ENCODE measurements at regions not wholly inside any gene's neighbourhood (a gene's known extent, or its start where the extent isn't known, plus 50 kb on each side); places are given as distances from the start of the nearest gene placed in this dataset.

DNA sequence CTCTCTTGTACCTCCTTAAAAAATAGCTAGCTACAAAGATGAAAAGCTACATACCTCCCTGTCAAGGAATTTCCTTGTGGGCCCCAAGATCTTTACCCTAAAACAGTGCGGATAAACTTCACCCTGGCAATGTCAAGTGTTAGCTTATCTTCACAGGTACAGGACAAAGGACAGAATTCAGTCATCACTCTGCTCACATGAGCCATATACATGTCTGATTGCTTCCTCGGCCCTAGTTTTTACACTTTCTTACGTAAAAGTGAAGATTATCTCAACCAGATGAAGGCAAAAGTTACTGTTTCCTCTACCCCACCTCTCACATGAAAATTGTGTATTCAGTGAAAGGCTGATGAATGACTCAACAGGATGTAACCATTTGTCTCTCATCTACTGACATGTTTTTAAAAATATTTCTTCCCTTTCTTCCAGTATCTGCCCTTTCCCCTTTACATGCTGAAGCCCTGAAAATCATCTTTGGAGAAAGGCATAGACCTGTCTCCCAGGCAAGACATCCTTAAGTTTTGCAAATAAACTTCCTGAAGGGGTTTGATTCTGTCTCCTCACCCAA is 890.1 kb downstream of the GALC start:
- no peak for DNase-seq (ENCODE audit: low spot score)

DNA sequence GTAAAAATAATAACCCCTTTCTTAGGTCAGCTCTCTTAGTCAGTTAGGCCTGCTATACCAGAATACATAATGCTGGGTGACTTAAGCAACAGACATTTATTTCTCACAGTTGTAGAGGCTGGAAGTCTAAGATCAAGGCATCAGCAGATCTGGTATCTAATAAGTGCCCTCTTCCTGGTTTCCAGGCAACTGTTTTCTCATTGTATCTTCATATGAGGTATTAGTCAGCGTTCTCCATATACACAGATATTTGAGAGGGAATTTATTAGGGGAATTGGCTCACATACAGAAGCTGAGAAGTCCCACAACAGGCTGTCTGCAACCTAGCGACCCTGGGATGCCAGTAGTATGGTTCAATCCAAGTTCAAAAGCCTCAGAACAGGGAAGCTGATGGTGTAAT is 896.0 kb downstream of the GALC start:
- no peak for DNase-seq (ENCODE audit: low spot score)

DNA sequence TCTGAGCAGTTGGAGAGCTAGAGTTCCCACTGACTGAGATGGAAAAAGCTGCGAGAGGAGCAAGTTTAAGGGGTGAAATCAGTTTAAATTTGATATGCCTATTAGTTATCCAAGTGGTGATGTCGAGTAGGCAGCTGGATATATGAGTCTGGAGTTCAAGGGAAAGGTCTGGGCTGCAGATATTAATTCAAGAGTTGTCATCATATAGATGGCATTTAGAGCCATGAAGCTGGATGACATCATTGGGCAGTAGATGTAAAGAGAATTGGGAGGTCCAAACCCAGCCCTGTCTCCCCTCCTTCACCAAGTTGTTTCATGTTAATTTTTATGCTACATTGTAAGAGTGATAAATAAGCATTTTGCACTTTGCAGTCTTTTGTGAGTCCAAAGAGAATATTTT is 898.1 kb downstream of the GALC start:
- no peak for DNase-seq (ENCODE audit: low spot score)

DNA sequence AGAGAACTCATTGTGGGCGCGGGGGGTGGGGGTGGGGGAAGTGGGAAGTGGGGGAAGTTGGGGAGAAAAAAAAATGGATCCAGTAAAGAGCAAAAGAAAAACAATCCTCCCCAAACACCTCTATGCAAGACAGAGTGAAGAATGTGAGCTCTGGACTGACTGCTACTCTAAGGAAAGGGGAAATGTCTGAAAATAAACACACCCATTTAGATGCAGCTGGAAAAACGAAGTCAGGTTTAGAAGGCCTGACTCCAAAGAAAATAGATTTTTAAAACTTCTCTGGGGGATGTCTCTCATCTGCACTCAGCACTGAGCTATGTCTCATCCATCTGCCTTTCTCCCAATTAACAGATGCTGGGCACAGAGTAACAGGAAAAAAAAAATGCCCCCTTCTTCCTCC is 904.4 kb downstream of the GALC start:
- DNase-seq (ENCODE audit: low spot score) = no peak

DNA sequence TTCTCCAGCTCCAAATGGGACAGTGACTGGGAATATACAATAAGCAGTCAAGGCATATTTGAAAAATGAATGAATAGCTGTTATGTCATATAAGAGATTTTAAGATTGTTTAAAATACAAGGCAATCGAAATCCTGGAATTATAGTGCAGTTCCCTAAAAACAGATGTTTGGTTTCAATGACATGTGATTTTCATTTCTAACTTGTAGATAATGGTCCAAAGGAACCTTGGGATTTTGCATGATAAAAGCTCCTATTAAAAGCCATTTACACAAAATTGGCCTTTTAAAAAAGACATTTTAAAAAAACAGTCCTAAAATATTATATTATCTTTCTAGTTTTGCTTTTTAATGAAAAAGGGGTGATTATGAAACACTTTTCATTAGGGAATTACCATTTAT is 905.1 kb downstream of the GALC start:
- DNase-seq (ENCODE audit: low spot score) = no peak

DNA sequence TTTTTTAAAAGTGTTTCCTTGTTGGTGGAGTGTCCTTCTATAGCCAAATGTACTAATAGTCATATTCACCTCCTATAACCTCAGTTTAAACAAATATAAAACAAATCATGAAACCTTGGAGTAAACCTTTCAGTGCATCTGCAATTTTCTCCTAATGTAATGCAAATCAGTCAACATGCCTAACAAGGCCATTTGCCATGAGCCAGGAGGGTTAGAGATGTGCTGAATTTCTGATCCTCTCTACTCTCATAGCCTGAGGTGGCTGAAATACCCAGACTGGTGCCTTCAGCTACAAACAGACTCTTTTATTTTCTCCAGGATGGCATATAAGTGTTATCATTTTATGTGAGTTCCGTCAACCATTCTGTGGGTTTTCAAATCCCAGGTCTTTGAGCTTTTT is 908.1 kb downstream of the GALC start:
- DNase-seq (ENCODE audit: low spot score) = no peak

DNA sequence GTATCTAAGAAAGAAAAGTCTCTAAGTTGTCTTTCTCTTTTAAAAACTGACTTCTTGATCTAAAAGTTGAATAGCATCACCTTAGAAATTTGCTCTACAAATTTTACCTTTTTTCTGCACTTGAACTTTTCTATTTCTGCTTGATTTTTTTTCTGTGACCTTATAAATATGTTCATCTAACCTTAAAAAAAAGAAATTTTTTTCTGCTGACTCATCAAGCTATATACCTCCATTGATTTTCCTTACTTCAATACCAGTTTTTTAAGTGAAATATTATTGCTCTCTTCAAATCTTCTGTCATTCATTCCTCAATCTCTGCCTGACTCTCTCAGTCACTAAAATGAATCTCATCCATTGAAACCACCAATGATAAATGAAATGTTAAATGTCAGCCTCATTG is 910.1 kb downstream of the GALC start:
- no peak for DNase-seq (ENCODE audit: low spot score)

DNA sequence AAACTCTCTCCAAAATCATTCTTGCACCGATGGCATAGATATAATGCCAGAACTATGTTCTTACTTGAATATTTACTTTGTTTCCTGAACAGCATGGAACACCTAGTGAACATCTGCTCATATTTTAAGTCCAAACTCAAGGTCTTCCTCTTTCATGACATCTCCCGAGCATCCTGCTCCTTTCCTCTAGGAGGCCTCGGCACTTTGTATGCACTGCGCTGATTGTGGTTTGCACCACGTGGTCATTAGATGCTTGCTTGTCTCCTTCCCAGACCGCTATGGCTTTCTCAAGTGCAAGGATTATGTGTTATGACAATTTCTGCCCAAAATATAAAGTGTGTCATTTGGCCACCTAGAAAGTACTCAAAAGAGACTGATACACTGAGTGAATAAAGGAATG is 912.0 kb downstream of the GALC start:
- DNase-seq (ENCODE audit: low spot score) = no peak

DNA sequence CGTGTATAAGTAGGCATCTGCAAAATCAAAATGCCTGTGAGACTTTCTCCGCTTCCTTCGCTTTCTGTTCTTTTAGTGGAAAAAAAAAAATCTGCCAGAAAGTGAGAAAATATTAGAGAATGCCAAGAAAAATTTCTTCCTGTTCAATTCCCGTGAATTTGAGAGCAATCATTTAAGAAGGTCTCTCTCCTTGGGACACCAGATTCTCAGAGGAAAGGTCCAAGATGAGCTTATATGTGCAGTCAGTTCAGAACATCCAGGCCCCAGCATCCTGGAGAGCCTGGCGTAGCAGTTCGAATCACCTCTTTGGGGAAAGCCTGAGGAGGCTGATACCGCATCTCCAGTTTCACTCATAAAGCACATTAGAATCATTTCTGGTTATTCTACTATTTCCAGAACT is 912.8 kb downstream of the GALC start:
- no peak for DNase-seq (ENCODE audit: low spot score)

DNA sequence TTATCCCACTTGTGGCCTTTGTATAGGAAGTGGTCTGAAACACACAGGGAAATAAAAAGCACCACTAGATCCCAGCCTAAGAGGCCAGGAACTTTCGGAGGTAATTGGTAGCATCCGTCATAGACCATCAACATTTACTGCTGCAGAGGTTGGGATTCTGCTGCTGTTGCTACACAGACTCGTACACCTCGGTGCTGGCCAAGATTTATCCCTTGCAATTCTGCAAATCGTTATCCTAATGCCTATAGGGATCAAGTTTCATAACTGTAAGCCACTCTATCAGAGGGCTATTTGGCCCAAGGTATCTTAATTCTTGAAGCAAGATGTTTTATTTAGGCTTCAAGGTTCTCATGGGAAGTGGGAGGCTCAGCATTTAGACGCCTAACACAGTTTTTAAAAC is 913.6 kb downstream of the GALC start:
- DNase-seq (ENCODE audit: low spot score) = no peak

DNA sequence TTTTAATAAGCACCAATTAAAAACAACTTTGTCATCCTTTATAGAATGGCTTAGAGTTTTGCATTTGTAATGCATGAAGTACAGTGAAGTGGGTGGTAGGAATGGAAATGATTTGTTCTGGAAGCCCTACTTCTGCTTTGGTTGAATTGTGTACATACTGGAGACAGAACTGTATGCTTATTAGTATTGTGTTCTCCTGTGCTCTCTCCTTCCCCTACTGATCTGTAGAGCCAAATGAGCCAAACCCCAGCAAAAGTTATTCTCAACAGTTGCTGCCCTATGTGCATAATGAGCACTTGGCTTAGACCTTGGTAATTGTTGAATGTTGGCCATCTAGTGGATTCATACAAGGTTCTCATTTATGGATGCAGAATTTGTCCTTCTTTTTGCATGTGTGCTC is 916.1 kb downstream of the GALC start:
- DNase-seq (ENCODE audit: low spot score) = no peak

DNA sequence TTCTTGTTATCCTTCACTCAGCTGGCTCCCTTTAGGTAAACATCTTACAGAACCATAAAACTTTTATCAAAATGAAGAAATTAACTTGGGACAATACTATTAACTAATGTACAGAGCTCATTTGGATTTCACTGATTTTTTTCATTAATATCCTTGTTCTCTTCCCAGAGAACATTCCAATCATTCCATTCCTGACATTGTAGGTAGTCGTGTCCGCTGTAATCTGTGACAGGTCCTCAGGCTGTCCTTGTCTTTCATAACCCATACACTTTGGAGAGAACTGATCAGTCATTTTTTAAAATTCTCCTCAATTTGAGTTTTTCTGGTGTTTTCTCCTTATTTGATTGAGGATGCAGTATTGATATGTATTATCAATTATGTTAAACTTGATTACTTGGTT is 916.8 kb downstream of the GALC start:
- no peak for DNase-seq (ENCODE audit: low spot score)

DNA sequence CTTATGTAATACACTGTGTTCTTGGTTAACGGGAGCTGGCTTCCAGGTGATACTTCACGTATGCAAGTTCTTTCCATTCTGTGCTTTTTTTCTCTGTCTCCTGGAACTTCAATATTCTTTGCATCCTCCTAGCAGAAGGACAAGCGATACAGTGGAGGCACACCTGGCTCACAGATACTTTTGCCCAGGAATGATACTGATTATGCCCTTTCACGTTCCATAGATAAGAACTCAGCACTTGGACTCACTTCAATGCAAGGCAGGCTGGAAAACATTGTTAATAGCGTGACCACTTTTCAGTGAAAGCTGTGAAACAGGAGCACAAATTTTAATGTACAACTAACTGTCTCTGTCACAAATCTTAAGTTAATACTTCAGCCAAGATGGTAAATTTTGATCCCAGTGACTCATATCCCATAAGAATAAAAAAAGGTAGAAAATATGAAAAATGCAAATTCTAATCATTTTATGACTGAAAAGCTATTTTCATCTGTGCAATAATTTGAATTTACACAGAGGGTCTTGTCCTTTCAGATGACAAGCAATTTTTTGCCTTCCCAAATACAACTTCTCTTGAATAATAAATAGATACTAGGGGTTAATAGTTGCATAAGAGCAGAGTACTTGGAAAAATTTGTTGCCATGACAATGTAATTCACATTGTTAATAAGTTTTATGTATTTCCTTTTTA is 919.0 kb downstream of the GALC start:
- no peak for DNase-seq (ENCODE audit: low spot score)

DNA sequence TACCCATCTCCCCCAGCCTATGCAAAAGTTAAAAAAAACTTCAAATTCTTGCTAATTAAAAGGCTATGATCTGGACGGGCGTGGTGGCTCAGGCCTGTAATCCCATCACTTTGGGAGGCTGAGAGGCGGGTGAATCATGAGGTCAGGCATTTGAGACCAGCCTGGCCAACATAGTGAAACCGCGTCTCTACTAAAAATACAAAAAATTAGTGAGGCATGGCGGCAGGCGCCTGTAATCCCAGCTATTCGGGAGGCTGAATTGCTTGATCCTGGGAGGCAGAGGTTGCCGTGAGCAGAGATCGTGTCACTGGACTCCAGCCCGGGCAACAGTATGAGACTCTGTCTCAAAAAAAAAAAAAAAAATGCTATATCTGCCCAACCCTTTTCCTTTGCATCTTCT is 925.4 kb downstream of the GALC start:
- no peak for DNase-seq (ENCODE audit: low spot score)

DNA sequence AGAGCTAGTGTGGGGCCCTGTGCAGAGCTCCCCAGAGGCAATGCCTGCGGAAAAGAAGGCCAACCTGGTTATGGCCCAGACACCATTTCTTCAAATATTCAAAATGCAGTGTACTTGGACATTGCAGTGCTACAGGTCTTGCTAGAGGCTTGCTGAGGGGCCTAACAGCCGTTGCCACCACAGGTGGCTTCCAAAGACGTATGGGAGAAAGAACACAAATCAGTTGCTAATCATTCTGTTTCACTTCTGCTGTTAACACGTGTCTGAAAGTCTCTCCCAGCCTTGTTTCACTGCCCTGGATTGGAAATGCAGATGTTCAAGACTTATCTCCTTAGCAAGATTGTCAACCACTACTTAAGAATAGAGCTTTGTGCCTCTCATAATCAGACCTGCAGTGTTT is 925.9 kb downstream of the GALC start:
- DNase-seq (ENCODE audit: low spot score) = no peak

DNA sequence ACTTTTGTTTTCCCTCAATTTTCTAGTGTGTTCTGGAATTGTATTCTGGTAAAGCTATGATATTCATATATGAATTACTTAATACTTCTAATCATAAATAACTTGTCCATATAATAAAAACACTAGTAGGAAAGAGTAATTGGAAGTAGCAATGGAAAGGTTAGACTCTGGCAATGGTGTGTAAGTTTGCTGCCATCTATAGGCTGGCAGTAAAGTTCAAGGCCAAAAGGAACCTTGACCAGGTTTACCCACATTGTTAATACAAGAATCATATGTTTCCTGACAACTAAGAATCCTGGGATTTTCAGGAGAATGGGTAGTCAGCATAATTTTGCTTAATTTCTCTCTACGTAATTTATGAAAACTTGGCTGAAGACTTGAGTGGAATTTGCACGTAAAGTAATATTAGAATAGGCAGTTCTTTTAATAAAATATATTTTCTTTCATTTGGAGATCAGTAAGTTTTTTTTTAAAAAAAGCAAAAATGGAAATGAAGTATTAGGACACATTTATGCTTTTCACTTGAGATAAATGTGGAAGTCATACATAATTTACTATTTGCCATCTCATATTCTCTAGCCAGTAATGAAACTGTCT is 926.7 kb downstream of the GALC start:
- DNase-seq (ENCODE audit: low spot score) = no peak

DNA sequence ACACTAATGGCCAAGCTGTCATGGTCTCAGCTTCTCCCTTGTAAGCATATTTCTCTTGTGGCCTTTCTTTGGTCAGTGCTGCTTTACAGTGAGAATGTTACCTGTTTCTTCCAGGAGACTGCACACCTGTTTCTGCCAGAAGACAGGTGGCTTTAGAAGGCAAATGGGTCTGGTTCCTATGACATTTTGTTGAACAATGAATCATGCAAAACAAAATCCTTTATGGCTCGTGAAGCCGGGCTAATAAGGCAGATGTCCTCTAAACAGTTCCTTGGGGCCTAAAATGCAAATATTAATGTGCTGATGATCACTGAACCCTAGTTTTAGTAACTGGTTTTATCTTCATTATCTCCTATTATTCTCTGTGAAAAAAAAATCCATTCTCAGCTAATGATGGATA is 927.6 kb downstream of the GALC start:
- no peak for DNase-seq (ENCODE audit: low spot score)

DNA sequence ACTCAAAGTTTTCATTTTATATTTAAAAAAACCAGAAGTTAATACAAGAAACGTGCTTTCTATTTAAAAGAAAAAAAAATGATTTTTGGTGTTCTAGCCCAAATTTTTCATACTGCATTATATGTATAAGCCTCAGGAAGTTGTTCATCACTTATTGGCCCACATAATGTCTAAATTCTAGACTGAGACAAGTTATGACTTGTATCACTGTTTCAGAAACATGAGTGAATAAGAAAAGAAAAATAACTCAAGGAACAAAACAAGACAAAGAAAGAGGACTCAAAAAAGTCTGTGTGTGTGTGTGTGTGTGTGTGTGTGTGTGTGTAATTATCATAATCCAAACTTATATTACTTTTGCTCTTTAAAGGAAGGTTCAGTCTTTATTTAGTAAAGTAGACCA is 929.8 kb downstream of the GALC start:
- no peak for DNase-seq (ENCODE audit: low spot score)

DNA sequence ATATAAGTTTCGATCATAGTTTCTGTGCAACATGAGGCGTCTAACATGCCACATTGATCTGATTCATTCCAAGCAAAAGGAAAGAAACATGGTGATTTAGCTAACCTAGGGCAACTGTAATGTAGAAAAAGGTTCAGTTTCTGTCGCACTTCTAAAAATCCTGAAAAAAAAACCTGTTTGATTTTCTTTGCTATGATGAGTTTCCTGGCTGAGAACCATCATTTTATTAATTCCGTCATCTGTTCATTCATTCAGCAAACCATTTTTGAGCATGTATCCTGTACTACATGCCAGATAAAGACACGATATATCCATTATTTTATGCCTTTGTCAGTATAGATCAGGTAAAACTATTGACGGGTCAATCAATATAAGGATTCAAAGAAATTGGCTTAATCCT is 932.6 kb downstream of the GALC start:
- DNase-seq (ENCODE audit: low spot score) = no peak

DNA sequence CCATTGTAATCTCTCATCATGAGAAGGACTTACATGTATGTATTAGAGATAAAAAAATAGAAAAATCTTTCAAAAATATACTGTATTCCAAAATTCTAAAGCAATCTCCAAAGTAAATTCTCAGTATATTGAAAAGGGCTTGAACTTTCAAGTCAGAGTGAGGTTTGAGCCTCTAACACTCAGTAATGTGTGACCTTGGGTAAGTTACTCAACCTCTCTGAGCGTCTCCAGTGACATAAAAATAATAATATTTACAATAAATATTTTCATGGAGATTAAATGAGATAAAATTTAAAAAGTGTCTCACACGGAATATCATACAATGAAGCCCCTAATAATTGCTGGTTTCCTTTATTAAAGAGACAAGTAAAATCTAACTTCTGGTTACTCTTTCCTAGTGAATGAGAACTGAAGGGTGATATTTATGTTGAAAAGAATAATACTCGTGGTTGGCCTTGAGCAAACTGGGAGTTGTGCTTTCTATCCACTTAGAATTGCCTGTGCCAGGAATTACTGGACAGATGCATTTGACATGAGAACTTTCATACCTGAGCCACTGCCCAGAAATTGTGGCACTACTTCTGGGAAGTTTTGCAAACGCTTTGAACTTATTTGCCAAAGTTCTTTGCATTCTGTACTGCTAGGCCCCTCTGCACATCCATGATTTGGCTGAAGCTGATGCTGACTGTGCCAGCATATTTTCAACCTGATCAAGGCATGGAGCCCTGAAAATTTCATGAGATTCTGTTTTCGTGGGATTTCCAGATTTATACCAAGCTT is 933.7 kb downstream of the GALC start:
- no peak for DNase-seq (ENCODE audit: low spot score)

DNA sequence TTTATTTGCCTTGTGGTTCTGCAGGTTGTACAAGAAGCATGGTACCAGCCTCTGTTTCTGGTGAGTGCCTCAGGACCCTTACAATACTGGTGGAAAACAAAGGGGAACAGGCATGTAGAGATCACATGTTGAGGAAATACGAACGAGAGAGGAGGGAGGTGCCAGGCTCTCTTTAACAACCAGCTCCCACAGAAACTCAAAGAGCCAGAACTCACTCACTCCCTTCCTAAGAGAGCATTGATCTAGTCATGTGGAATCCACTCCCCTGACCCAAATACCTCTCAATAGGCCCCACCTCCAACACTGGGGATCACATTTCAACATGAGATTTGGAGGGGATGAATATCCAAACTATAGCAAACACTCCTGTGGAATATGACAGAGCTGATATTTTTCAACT is 938.0 kb downstream of the GALC start:
- DNase-seq (ENCODE audit: low spot score) = no peak

DNA sequence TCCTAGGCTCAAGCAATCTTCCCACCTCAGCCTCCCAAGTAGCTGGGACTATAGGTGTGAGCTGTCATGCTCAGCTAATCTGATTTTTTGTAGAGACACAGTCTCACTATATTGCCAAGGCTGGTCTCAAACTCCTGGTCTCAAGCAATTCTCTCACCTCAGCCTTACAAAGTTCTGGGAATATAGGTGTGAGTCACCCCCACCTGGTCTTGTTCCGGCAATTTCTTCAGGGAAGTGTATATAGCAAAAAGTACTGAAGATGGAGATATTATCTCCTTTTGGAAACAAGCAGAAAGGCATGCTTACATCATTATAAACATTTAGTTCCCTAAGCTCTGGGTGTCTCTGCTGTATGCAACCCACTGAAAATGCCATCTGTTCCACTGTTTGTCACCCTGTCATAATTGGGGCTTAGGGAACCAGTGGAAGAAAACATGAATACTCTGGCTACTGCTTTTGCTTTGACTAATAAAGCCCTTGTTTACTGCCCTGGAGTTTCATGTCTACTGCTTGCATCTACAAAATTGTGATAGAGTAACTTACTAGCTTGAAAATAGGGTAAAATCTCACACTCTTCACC is 940.2 kb downstream of the GALC start:
- no peak for DNase-seq (ENCODE audit: low spot score)

DNA sequence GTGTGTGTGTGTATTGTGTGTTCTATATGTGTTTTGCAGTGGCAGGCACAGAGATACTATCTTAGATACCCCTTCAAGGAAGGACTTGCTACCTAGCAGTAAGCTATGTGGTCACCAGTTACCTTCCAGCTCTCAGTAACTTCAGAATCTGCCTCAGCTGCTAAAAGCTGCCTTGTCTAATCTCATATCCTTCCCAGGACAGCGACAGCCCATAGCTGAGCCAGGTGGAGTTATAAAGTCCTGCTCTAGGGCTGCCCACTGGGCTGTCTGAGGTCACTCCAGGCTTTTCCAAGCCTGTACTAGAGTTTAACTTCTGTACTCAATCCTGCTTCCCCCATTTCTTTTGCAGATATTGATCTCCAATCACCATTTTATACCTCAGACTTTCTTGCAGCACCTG is 942.6 kb downstream of the GALC start:
- DNase-seq (ENCODE audit: low spot score) = no peak

Data from HuH-7.5 (cell line).